ENCODE measurements at regions not wholly inside any gene's neighbourhood (a gene's known extent, or its start where the extent isn't known, plus 50 kb on each side); places are given as distances from the start of the nearest gene placed in this dataset.
"Not testable (repeated sequence)": the region's sequence is repeated elsewhere in the genome, so short reads cannot be mapped to it uniquely, and the experiment has no call there.

DNA sequence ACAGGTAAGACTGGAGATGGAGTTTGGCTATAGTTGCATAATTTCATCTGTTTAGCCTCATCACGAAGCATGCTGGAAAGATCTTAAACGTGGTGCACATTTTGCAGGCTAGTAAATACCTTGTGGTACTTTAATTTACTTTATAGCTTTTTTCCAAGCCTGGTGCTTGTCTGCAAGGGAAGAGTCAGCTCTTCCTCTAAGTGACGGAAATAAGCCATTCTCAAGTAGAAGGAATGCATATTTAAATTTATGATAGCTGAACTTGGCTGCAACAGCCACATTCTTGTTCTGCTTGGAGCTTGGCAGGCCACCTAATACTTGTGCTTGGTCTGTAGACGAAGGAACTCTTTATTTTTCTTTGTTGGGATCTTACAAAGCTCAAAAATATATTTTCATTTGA is 188.0 kb upstream of the PIK3R1 start:
- H3K4me3 ChIP-seq (ENCODE audit: low read depth, low read length) = no peak overlapping the region

DNA sequence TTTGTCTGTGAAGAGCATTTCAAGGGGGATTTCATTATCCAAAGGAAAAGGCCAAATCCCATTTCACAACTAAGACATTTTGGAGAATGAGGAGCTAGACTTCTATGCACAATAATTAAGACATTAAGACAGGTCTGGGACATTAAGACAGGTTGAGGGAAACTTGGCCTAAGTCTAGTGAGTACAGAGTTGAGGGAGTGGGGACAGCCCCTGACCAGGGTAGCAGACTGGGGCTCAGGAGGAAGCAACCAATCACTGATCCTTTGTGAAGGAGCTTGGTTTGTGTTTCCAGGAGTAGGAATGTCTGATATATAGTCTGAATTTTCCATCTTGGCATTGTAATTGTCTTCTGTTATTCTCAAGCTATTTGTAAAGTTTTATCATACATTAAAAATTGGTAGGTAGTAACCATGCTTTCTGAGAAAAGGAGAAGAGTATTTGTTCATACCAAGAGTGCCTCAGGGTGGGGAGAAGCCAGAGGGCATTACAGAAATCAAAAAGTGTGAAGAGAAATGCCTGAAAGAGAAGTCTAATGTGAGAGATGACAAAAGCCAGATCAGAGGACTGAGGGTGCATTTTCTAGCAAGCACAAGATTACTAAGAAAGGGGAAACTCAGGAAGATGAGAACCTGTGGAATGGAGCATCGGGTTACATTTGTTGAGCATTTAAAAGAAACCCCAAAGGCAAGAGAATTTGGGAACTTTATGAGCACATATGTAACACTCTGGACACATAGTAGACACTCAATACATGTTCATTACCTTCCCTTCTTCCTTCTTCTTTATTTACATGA is 189.3 kb upstream of the PIK3R1 start:
- H3K4me3 ChIP-seq (ENCODE audit: low read depth, low read length) = no peak overlapping the region

GRCh38 chr5:68024426-68024825 is 191.1 kb upstream of the PIK3R1 start:
- no peak overlapping the region for H3K4me3 ChIP-seq (ENCODE audit: low read depth, low read length)

- no peak overlapping the region for H3K4me3 ChIP-seq (ENCODE audit: low read depth, low read length)
Observed at GRCh38 chr5:68021916-68022315, 193.6 kb upstream of the PIK3R1 start.

DNA sequence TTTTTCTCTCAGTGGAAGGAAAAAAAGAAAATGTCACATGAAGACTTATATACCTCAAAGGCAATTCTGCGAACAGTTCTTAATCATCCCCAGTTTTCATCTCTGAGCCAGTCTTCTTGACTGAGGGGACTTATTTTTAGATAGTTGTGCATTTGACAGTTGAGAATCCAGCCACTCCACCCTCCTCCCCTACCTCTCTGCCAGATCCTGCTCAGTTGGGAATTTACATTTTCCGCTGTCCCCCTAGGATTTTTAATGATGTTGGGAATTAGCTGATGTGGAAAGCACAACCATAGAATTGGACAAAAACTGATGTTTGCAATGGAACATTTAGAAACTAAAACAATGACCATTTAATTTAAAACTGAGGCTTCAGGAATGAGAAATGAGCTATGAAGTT is 194.3 kb upstream of the PIK3R1 start:
- no peak overlapping the region for H3K4me3 ChIP-seq (ENCODE audit: low read depth, low read length)

GRCh38 chr5:68020461-68020969 is 195.0 kb upstream of the PIK3R1 start:
- not testable (repeated sequence) for H3K4me3 ChIP-seq (ENCODE audit: low read depth, low read length)

DNA sequence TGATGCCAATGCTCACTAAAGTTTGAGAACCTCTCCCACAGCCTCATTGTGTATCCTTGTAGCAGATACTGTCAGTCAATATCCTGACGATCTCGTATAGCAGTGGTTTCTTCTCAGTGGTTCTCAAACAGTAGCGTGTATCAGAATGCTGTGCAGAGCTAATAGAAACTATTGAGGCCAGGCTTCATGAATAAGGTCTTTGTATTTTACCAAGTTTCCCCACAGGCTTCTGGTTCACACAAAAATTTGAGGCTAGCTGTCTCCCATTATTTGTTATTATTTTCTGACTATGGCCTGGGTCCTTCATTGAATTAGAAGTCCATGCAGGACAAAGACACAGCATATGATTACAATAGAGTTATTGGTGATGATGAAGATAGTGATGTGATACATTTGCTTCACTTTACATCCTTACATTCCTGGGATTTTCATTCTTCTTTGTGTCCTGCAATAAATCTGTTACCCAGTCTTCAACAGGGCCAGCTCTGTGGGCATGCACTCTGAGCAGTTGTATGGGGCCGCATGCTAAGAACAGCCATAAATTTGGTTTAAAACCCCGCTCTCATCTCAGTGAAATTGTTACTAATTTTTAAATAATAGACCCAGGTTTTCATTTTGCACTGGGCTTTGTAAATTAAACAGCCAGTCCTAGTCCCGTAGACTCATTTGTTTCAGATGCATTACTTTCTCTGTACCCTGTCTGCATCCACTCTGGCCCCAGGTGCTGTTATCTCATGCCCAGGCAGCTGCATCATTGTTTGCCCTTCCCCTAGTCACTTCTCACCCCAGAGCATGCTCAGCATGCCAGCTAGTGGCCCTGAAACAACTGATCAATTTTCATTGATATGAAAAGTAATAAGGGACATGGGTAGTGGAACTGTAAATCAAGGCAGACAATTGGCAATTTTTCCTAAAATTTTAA is 199.9 kb upstream of the PIK3R1 start:
- H3K4me3 ChIP-seq (ENCODE audit: low read depth, low read length) = no peak overlapping the region

- H3K4me3 ChIP-seq (ENCODE audit: low read depth, low read length) = no peak overlapping the region
Observed at GRCh38 chr5:68012831-68013230, 202.7 kb upstream of the PIK3R1 start.

GRCh38 chr5:68012429-68012828 is 203.1 kb upstream of the PIK3R1 start:
- no peak overlapping the region for H3K4me3 ChIP-seq (ENCODE audit: low read depth, low read length)

- H3K4me3 ChIP-seq (ENCODE audit: low read depth, low read length) = no peak overlapping the region
Observed at GRCh38 chr5:68011801-68012200, 203.8 kb upstream of the PIK3R1 start.

DNA sequence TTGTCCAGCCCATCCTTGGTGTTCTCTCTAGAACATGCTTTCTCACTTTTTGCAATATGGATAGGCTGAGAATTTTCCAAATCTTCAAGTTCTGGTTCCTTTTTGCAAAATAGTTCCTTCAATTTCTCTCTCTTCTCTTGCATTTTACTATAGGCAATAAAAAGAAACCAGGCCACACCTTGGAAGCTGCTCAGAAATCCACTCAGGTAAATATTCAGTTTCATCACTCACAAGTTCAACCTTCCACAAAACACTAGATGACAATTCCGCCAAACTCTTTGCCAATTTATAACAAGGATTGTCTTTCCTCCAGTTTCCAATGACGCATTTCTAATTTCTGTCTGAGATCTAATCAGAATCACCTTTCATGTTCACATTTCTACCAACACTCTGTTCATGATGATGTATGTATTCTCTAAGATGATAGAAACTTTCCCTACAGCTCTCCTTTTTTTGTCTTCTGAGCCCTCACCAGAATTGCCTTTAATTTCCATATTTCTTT is 204.2 kb upstream of the PIK3R1 start:
- no peak overlapping the region for H3K4me3 ChIP-seq (ENCODE audit: low read depth, low read length)

- no peak overlapping the region for H3K4me3 ChIP-seq (ENCODE audit: low read depth, low read length)
Observed at GRCh38 chr5:68010740-68011139, 204.8 kb upstream of the PIK3R1 start.

GRCh38 chr5:68007451-68007850 is 208.1 kb upstream of the PIK3R1 start:
- no peak overlapping the region for H3K4me3 ChIP-seq (ENCODE audit: low read depth, low read length)

- no peak overlapping the region for H3K4me3 ChIP-seq (ENCODE audit: low read depth, low read length)
Observed at GRCh38 chr5:68002836-68003235, 212.7 kb upstream of the PIK3R1 start.

- H3K4me3 ChIP-seq (ENCODE audit: low read depth, low read length) = no peak overlapping the region
Observed at GRCh38 chr5:68000805-68001204, 214.8 kb upstream of the PIK3R1 start.

GRCh38 chr5:67999391-67999790 is 216.2 kb upstream of the PIK3R1 start:
- no peak overlapping the region for H3K4me3 ChIP-seq (ENCODE audit: low read depth, low read length)

DNA sequence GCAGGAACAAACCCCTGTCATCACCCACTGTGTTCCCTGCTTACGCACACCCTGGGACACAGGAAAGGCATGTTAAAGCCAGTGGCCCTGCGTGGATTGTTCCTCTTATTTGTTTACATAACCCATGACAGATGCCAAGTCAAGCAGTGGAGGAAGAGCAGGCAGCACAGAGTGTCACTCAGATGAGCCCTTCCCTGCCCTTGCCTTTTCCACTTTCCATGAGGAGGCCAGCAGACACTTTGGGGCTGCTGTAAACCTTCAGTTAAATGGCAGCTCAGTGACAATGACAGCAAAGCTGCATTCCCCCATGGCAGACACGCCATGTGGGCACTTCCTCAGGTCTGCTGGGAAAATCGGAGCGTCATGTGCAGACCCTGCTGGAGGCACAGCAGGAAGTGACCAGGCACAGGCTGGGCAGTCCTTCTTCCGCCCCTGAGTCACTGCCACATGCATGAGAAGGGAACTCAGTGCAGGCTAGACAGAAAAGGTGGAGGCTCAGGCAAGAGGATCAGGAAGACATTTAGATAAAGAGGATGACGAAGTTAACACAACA is 216.8 kb upstream of the PIK3R1 start:
- H3K4me3 ChIP-seq (ENCODE audit: low read depth, low read length) = no peak overlapping the region

DNA sequence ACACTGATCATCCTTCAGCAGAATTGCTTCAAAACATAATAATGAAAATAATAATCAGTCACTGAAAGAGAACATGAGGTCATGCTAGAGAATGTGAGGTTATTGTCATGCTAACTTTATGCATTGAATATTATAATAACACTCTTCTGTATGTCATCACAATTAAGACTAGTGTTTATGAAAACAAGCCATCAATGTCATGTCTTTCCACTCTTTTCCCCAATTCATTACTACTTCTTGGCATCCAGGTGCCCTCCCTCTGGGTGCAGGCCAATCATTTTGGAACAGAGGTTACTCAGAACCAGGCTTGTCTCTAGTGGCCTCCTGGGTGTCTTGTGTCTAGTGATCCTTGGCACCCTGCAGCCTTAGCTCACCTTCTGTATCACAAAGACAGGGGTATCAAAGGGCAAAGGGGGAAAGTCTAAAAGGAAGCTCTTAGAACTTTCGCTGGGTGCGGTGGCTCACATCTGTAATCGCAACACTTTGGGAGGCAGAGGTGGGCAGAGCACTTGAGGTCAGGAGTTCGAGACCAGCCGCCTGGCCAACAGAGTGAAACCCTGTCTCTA is 217.6 kb upstream of the PIK3R1 start:
- no peak overlapping the region for H3K4me3 ChIP-seq (ENCODE audit: low read depth, low read length)

GRCh38 chr5:67997148-67997547 is 218.4 kb upstream of the PIK3R1 start:
- no peak overlapping the region for H3K4me3 ChIP-seq (ENCODE audit: low read depth, low read length)

DNA sequence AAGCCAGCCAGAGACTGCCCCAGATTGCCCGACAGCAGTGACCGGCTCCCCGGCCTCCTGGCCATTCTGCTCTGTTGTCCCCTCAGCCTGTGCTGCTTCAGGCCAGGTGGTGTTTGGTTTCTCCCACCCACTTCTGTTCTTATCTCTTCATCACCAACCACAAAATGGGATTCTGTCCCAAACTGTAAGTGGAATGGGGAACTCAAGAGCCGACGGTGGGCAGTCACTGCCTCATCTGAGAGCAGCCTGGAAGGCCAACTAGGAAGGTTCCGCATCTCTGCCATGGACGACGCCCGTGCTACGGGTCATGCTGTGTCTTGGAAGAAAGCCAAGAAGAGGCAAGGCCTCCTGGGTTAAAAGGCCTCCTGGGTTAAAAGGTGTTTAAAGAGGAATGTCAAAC is 219.0 kb upstream of the PIK3R1 start:
- no peak overlapping the region for H3K4me3 ChIP-seq (ENCODE audit: low read depth, low read length)

DNA sequence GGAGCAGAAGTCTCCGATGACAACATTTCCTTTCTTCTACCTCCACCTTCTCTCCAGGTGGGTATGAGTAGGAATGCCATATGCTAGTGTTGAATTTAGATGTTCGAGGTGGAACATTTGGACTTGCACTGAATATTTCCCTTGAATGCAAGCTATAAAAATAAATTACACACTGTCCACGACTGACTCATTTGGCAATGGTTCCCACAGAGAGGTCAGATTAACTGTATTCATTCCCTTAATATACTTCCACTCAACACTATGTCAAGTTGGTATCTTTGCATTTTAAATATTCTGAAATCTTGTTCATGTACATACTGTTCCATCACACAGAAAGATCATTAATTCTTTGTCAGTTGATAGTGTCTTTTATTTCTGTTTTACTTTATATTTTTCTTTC is 222.6 kb upstream of the PIK3R1 start:
- no peak overlapping the region for H3K4me3 ChIP-seq (ENCODE audit: low read depth, low read length)
